K562 (cell line): ENCODE measurements at regions not wholly inside any gene's neighbourhood (a gene's known extent, or its start where the extent isn't known, plus 50 kb on each side); places are given as distances from the start of the nearest gene placed in this dataset.

Source experiments
- EZH2 ChIP-seq: IDR thresholded peaks from 2 replicates; pipeline ENCODE4 v1.6.1; 2012; ENCODE audit warnings: low read depth, mild to moderate bottlenecking, inconsistent platforms, low read length, borderline replicate concordance
- MYNN ChIP-seq, 2 experiments: sonication (generic); formaldehyde crosslinking in 1 of 2; IDR thresholded peaks; 2 replicates each; pipeline versions ENCODE4 v1.5.0 to v1.6.1; 2016 to 2020; ENCODE audit warnings: antibody characterized with exemption in 1 of 2, missing genetic modification reagents in 1 of 2
- NCOR1 ChIP-seq: fragments of 450-650 bp; IDR thresholded peaks from 2 replicates; pipeline ENCODE4 v1.6.1; 2016; ENCODE audit warnings: mild to moderate bottlenecking, moderate library complexity
- NR1H2 ChIP-seq: sonication (generic); formaldehyde crosslinking; IDR thresholded peaks from 2 replicates; pipeline ENCODE4 v1.4.0; 2020; ENCODE audit warnings: mild to moderate bottlenecking, missing genetic modification reagents
- POLR2A ChIP-seq: fragments of 450-650 bp; conservative IDR thresholded peaks from 2 replicates; pipeline ENCODE4 v1.6.1; 2016
- POLR2AphosphoS5 ChIP-seq: IDR thresholded peaks from 2 replicates; pipeline ENCODE4 v1.6.1; 2011; ENCODE audit warnings: mild to moderate bottlenecking, low read depth, low read length, moderate library complexity; ENCODE audit not compliant: control insufficient read depth, insufficient read depth
- RAD51 ChIP-seq: fragments of 450-650 bp; IDR thresholded peaks from 2 replicates; pipeline ENCODE4 v1.7.1; 2016; ENCODE audit warnings: low read depth, mild to moderate bottlenecking, borderline replicate concordance
- YBX1 ChIP-seq: fragments of 450-650 bp; IDR thresholded peaks from 2 replicates; pipeline ENCODE4 v1.7.1; 2016; ENCODE audit warnings: mild to moderate bottlenecking
- ZNF146 ChIP-seq: IDR thresholded peaks from one replicate; pipeline ENCODE4 v1.6.1; 2018; ENCODE audit warnings: missing compliant biosample characterization; ENCODE audit not compliant: unreplicated experiment
- ZNF274 ChIP-seq: IDR thresholded peaks from 2 replicates; pipeline ENCODE4 v1.6.1; 2011; ENCODE audit warnings: low read depth, mild to moderate bottlenecking, low read length, moderate library complexity, borderline replicate concordance
- TF ChIP-seq, protein P1 (sequence below): fragments of 450-650 bp; IDR thresholded peaks from one replicate; pipeline ENCODE4 v1.6.1; 2018; ENCODE audit warnings: mild to moderate bottlenecking, moderate library complexity; ENCODE audit not compliant: partially characterized antibody
- TF ChIP-seq, protein P2 (sequence below), 3 experiments: IDR thresholded peaks in 2 of 3; conservative IDR thresholded peaks in 1 of 3; 2 replicates each; pipeline ENCODE4 v1.5.1; 2011 to 2012; ENCODE audit warnings: low read length in 3 of 3, mild to moderate bottlenecking in 3 of 3, control low read depth in 2 of 3, improper control_type of control experiment in 1 of 3, inconsistent platforms in 1 of 3, low read depth in 1 of 3, mixed read lengths in 1 of 3, moderate library complexity in 1 of 3; ENCODE audit not compliant: insufficient read depth in 2 of 3

DNA sequence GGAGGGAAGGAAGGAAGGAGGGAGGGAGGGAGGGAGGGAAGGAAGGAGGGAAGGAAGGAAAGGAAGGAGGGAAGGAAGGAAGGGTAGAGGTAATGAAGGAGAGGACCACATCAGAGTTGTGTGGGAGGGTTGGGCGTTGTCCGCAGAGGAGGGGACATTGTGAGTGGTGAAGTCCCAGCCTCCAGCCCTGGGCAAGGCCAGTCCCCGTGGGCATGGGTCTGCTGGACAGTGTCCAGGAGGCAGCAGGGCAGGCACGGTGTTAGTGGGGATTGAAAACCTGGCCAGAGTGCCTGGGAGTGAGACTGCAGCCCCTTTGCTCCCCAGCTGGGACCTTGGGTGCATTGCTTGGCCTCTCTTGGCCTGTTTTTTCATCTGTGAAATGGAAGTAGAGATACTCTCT, 1462.3 kb downstream of the BRD1 start:
- TF ChIP-seq, protein P1, sequence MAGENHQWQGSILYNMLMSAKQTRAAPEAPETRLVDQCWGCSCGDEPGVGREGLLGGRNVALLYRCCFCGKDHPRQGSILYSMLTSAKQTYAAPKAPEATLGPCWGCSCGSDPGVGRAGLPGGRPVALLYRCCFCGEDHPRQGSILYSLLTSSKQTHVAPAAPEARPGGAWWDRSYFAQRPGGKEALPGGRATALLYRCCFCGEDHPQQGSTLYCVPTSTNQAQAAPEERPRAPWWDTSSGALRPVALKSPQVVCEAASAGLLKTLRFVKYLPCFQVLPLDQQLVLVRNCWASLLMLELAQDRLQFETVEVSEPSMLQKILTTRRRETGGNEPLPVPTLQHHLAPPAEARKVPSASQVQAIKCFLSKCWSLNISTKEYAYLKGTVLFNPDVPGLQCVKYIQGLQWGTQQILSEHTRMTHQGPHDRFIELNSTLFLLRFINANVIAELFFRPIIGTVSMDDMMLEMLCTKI = no peak
- TF ChIP-seq ZNF274 (no peak), POLR2A (no peak), NR1H2 (CRISPR knock-in tag) (no peak), POLR2AphosphoS5 (no peak), RAD51 (no peak), ZNF146 (no peak), EZH2 (no peak), MYNN (IDR thresholded peaks at IDR 0.05) (no peak), MYNN (CRISPR knock-in tag; IDR thresholded peaks at IDR 0.05) (no peak), NCOR1 (no peak), YBX1 (no peak)
- TF ChIP-seq, protein P2, sequence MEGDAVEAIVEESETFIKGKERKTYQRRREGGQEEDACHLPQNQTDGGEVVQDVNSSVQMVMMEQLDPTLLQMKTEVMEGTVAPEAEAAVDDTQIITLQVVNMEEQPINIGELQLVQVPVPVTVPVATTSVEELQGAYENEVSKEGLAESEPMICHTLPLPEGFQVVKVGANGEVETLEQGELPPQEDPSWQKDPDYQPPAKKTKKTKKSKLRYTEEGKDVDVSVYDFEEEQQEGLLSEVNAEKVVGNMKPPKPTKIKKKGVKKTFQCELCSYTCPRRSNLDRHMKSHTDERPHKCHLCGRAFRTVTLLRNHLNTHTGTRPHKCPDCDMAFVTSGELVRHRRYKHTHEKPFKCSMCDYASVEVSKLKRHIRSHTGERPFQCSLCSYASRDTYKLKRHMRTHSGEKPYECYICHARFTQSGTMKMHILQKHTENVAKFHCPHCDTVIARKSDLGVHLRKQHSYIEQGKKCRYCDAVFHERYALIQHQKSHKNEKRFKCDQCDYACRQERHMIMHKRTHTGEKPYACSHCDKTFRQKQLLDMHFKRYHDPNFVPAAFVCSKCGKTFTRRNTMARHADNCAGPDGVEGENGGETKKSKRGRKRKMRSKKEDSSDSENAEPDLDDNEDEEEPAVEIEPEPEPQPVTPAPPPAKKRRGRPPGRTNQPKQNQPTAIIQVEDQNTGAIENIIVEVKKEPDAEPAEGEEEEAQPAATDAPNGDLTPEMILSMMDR (IDR thresholded peaks at IDR 0.05 in 2 of 3, conservative IDR thresholded peaks at IDR 0.05 in 1 of 3; ENCODE audit: insufficient read depth in 2 of 3, low read depth in 1 of 3, low read length in 3 of 3) = no peak
